ENCODE measurements at regions not wholly inside any gene's neighbourhood (a gene's known extent, or its start where the extent isn't known, plus 50 kb on each side); places are given as distances from the start of the nearest gene placed in this dataset.

GRCh38 chr9:109875495-109876129 is 95.6 kb downstream of the PALM2AKAP2 start:
- TF ChIP-seq CTCF (IDR thresholded peaks at IDR 0.05) (no peak), POLR2A (IDR thresholded peaks at IDR 0.05) (no peak)

Measured in testis (tissue), 2 donors.